ENCODE measurements at regions not wholly inside any gene's neighbourhood (a gene's known extent, or its start where the extent isn't known, plus 50 kb on each side); places are given as distances from the start of the nearest gene placed in this dataset.

GRCh38 chr20:22385602-22386305 is 198.6 kb downstream of the FOXA2 start:
- no peak for TF ChIP-seq POLR2A (IDR thresholded peaks at IDR 0.05; ENCODE audit: low read depth, low read length)
- TF ChIP-seq POLR2AphosphoS5 (IDR thresholded peaks at IDR 0.05; ENCODE audit: low read depth, low read length): no peak
- no peak for TF ChIP-seq TAF1 (IDR thresholded peaks at IDR 0.05; ENCODE audit: low read depth, low read length)
- TF ChIP-seq PAX5 (IDR thresholded peaks at IDR 0.05; ENCODE audit: insufficient read depth, low read length, severe bottlenecking): no peak
- no peak for TF ChIP-seq POU2F2 (IDR thresholded peaks at IDR 0.05; ENCODE audit: low read depth, low read length)
- no peak for TF ChIP-seq SPI1 (IDR thresholded peaks at IDR 0.05; ENCODE audit: low read depth, low read length)
